Osteocyte (in vitro differentiated cells): ENCODE measurements at regions not wholly inside any gene's neighbourhood (a gene's known extent, or its start where the extent isn't known, plus 50 kb on each side); places are given as distances from the start of the nearest gene placed in this dataset.

Experiments
- DNase-seq: peaks from one replicate; pipeline ENCODE4 v3.0.0; 2021; ENCODE audit warnings: mixed read lengths; ENCODE audit not compliant: unreplicated experiment; ENCODE audit errors: extremely low spot score
- H3K27ac Mint-ChIP-seq: one replicate; pipeline ENCODE4 v1.8.0; 2021; ENCODE audit warnings: mild to moderate bottlenecking, mixed read lengths; ENCODE audit not compliant: unreplicated experiment
- H3K27me3 Mint-ChIP-seq: one replicate; pipeline ENCODE4 v1.8.0; 2021; ENCODE audit warnings: mixed read lengths; ENCODE audit not compliant: unreplicated experiment
- H3K36me3 Mint-ChIP-seq: one replicate; pipeline ENCODE4 v1.8.0; 2021; ENCODE audit warnings: mixed read lengths; ENCODE audit not compliant: unreplicated experiment
- H3K4me1 Mint-ChIP-seq: one replicate; pipeline ENCODE4 v1.8.0; 2021; ENCODE audit warnings: mixed read lengths; ENCODE audit not compliant: unreplicated experiment
- H3K4me3 Mint-ChIP-seq: one replicate; pipeline ENCODE4 v1.8.0; 2021; ENCODE audit warnings: mild to moderate bottlenecking, moderate library complexity, mixed read lengths; ENCODE audit not compliant: unreplicated experiment
- H3K9me3 Mint-ChIP-seq: one replicate; pipeline ENCODE4 v1.8.0; 2021; ENCODE audit warnings: mixed read lengths; ENCODE audit not compliant: unreplicated experiment
- TF ChIP-seq, protein P1 (sequence below): fragments of 200-600 bp; sonication (generic); IDR thresholded peaks from 2 replicates; pipeline ENCODE4 v1.5.0; 2021; ENCODE audit warnings: antibody characterized with exemption, mild to moderate bottlenecking, moderate library complexity

DNA sequence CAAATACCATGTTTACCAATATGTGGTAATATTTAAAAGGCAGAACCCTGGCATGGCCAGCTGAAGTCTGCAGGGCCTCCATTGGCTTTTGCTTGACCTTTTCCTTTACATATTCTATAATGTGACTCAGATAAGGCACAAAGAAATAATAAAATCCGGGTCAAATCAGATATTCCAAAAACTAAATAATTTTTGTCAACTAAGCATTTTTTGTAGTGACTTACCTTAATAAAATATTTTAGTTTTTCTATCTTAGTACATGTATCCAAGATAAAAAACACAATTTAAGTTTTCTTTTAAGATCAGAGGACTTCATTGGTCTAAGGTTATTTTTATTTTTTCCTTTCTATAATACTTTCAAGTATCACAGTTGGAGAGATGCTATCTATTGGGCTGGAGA, 179.4 kb upstream of the ADAMTS5 start:
- TF ChIP-seq, protein P1, sequence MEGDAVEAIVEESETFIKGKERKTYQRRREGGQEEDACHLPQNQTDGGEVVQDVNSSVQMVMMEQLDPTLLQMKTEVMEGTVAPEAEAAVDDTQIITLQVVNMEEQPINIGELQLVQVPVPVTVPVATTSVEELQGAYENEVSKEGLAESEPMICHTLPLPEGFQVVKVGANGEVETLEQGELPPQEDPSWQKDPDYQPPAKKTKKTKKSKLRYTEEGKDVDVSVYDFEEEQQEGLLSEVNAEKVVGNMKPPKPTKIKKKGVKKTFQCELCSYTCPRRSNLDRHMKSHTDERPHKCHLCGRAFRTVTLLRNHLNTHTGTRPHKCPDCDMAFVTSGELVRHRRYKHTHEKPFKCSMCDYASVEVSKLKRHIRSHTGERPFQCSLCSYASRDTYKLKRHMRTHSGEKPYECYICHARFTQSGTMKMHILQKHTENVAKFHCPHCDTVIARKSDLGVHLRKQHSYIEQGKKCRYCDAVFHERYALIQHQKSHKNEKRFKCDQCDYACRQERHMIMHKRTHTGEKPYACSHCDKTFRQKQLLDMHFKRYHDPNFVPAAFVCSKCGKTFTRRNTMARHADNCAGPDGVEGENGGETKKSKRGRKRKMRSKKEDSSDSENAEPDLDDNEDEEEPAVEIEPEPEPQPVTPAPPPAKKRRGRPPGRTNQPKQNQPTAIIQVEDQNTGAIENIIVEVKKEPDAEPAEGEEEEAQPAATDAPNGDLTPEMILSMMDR = no peak
- Mint-ChIP-seq H3K27me3 (no peaks in the 10 kb centered on the region), H3K9me3 (peaks cover 12% of the 10 kb centered on the region), H3K27ac (no peak overlapping the region), H3K4me1 (peaks cover 31% of the 10 kb centered on the region), H3K36me3 (peaks cover 8% of the 10 kb centered on the region), H3K4me3 (no peak overlapping the region)
- DNase-seq = no peak

DNA sequence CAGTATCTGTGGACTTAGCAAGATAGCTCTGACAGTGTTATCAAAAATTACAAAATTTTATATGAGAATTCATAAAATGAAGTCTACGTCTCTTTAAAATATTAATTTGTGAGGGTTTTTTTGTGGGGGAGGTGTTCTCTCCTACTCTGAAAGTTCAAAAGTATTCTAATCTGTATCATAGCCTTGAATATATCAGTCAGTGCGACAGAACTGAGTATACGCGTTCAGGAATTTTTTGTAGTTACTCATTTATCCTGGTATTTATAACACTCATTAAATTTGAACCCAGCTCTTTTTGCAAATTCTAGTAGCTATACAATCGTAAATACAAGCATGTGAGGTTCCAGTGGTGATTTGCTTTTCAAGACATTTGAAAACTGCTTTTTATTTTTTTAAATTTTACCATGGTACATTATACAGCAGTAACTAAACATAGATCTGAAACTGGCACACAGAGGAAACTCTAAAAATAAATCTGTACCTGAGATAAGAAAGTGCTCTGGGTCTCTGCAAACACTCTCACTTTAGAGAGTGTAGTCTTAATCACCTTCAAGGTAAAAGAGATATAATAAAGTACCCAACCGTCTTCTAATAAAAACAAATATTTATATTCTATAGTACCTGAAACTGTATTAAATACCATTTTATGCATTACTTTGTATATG, 178.4 kb upstream of the ADAMTS5 start:
- Mint-ChIP-seq H3K9me3 (peaks cover 12% of the 10 kb centered on the region), H3K4me1 (peaks cover 23% of the 10 kb centered on the region), H3K36me3 (peaks cover 8% of the 10 kb centered on the region), H3K27ac (no peak overlapping the region), H3K27me3 (no peaks in the 10 kb centered on the region), H3K4me3 (no peak overlapping the region)
- TF ChIP-seq, protein P1 = no peak
- DNase-seq = no peak

DNA sequence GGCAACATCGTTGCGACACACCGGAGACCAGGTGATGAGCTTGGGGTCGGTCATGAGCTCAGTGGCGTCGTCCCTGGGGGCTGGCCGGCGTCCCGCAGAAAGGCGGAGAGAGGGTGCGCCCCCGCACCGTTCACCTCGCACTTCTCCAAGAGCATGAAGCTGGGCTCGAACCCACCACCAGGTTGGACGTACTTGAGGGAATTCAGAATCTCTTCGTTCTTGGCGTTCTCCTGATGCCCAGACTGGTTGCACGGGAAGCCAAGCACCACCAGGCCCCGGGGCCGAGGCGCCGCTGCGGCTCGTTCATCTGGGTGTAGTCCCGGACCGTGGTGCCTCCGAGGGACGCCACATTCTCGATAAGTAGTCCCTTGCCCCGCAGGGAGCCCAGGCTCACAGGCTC, 176.6 kb upstream of the ADAMTS5 start:
- H3K9me3 Mint-ChIP-seq = peaks cover 7% of the 10 kb centered on the region
- no peaks in the 10 kb centered on the region for H3K27me3 Mint-ChIP-seq
- H3K36me3 Mint-ChIP-seq = peaks cover 3% of the 10 kb centered on the region
- no peak overlapping the region for H3K4me3 Mint-ChIP-seq
- DNase-seq = no peak
- H3K27ac Mint-ChIP-seq = no peak overlapping the region
- peaks cover 9% of the 10 kb centered on the region for H3K4me1 Mint-ChIP-seq
- TF ChIP-seq, protein P1 = no peak

DNA sequence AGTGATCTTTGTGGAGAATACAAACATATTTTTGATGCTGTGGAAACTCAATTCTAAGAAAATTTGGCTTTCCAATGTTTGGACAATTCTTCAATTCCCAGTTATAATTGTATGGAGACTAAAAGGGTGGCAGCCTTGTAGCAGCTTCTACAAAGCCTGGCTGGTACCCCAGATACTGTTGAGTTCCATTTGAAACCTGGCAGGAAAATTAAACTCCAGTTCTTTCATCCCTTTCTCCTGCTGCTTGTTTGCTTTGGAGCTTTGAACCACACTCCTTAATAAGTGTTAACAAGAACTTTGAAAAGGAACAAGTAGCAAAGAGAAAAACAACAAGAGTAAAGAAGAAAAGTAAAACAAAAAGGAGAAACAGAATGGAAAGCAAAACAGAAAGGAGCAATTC, 172.6 kb upstream of the ADAMTS5 start:
- Mint-ChIP-seq H3K27me3 (no peaks in the 10 kb centered on the region), H3K27ac (no peak overlapping the region), H3K36me3 (no peaks in the 10 kb centered on the region), H3K4me3 (no peak overlapping the region), H3K4me1 (peaks cover 21% of the 10 kb centered on the region), H3K9me3 (no peaks in the 10 kb centered on the region)
- TF ChIP-seq, protein P1 = no peak
- no peak for DNase-seq

DNA sequence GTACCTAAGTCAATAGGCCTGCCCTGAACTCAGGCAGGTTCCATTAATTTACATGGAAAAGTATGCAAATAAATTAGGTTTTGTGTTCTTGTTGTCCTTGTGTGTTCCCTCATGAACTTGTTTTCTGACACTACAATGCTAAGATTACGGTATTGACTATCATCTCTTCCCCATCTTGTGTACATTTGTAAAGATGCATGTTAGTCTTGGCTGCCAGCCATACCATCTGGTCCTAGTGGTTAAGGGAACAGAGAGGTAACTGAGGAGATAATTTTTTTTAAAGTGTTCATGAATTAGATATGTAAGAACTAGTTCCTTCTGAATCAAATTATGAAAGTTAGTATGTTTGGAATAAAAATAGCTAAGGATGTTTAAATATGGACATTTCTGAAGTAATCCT, 167.6 kb upstream of the ADAMTS5 start:
- H3K27me3 Mint-ChIP-seq = no peaks in the 10 kb centered on the region
- no peaks in the 10 kb centered on the region for H3K36me3 Mint-ChIP-seq
- TF ChIP-seq, protein P1 = no peak
- no peak overlapping the region for H3K4me3 Mint-ChIP-seq
- no peak for DNase-seq
- H3K4me1 Mint-ChIP-seq = peaks cover 52% of the 10 kb centered on the region
- H3K27ac Mint-ChIP-seq = no peak overlapping the region
- H3K9me3 Mint-ChIP-seq = no peaks in the 10 kb centered on the region
